Motor neuron (in vitro differentiated cells): ENCODE measurements at regions not wholly inside any gene's neighbourhood (a gene's known extent, or its start where the extent isn't known, plus 50 kb on each side); places are given as distances from the start of the nearest gene placed in this dataset.
"Not testable (repeated sequence)": the region's sequence is repeated elsewhere in the genome, so short reads cannot be mapped to it uniquely, and the experiment has no call there.

Source experiments
- ATAC-seq, 8 experiments: fragments of 200-7000 bp; cut with Tn5 transposase; replicated peaks in 6 of 8; 2 replicates each; pipeline ENCODE4 v1.8.0; 2021; ENCODE audit warnings: mild to moderate bottlenecking in 8 of 8, moderate library complexity in 8 of 8
- H3K27ac ChIP-seq, 2 donors: fragments of 250-450 bp; sonication (Bioruptor Pico); 2 replicates each; pipeline ENCODE4 v1.9.0; 2021; ENCODE audit warnings: antibody characterized with exemption in 2 of 2, mild to moderate bottlenecking in 2 of 2, moderate library complexity in 1 of 2
- H3K4me1 ChIP-seq, 2 donors: fragments of 250-450 bp; sonication (Bioruptor Pico); replicated peaks in 1 of 2; 2 replicates each; pipeline ENCODE4 v1.6.1; 2021; ENCODE audit warnings: antibody characterized with exemption in 2 of 2, mild to moderate bottlenecking in 2 of 2, moderate library complexity in 1 of 2
- H3K4me3 ChIP-seq, 5 donors: fragments of 250-450 bp; sonication (Bioruptor Pico); 2 replicates each; pipeline ENCODE4 v1.9.0; 2021; ENCODE audit warnings: antibody characterized with exemption in 5 of 5, mild to moderate bottlenecking in 5 of 5, moderate library complexity in 4 of 5
- WGBS, 10 experiments: fragments of 450-650 bp; shearing (Covaris generic); methylation state at CpG; one replicate each; pipeline ENCODE4 v1.0.0; 2022; 5-methylcytosine and 5-hydroxymethylcytosine counted together
- in situ Hi-C, 9 experiments: fragments of 400-800 bp; cut with MboI; loops; one replicate each; pipeline ENCODE4 v1.15.0; 2021; ENCODE audit warnings: low sequenced_read_pairs in 9 of 9, low pct_unique_long_range_greater_than_20kb in 2 of 9; ENCODE audit not compliant: unreplicated experiment in 9 of 9

GRCh38 chr13:50644081-50644871 is 199.2 kb downstream of the DLEU7 start:
- no peak overlapping the region for H3K27ac ChIP-seq
- H3K4me1 ChIP-seq, result no peaks in the 10 kb centered on the region
- 83 to 100% (median 100%) methylated on average over 1 to 4 of the region's 5 CpGs; no CpG with 5 or more reads in 2 of the 10 experiments for WGBS, 10 experiments
- in situ Hi-C loops, result no loop called here
- ATAC-seq, result no peak
- H3K4me3 ChIP-seq, result no peak overlapping the region

- WGBS, 10 experiments, result 13 to 100% (median 75%) methylated on average over 1 to 4 of the region's 4 CpGs
- no peak for ATAC-seq
- in situ Hi-C loops, result no loop called here
- Histone ChIP-seq H3K4me3 (no peak overlapping the region), H3K27ac (no peak overlapping the region), H3K4me1 (no peaks in the 10 kb centered on the region)
These were observed 198.4 kb downstream of the DLEU7 start for GRCh38 chr13:50645092-50645491.

GRCh38 chr13:50646070-50646469 is 197.4 kb downstream of the DLEU7 start:
- in situ Hi-C loops, result no loop called here
- WGBS, 10 experiments, result 65 to 100% (median 90%) methylated on average over 1 to 3 of the region's 3 CpGs; no CpG with 5 or more reads in 4 of the 10 experiments
- ATAC-seq, result no peak
- Histone ChIP-seq H3K4me1 (peaks cover under 1 to 2% of the 10 kb centered on the region in 2 donors), H3K27ac (no peak overlapping the region), H3K4me3 (no peak overlapping the region)

GRCh38 chr13:50649211-50649610 is 194.3 kb downstream of the DLEU7 start:
- ATAC-seq, result no peak
- Histone ChIP-seq H3K4me1 (peaks cover 3 to 8% of the 10 kb centered on the region in 2 donors), H3K27ac (no peak overlapping the region), H3K4me3 (no peak overlapping the region)
- 48 to 89% (median 72%) methylated on average over 1 to 5 of the region's 5 CpGs for WGBS, 10 experiments
- in situ Hi-C loops, result no loop called here

GRCh38 chr13:50650592-50651504 is 192.6 kb downstream of the DLEU7 start:
- Histone ChIP-seq H3K4me1 (peaks cover 3 to 8% of the 10 kb centered on the region in 2 donors), H3K4me3 (no peak overlapping the region), H3K27ac (no peak overlapping the region)
- 36 to 74% (median 47%) methylated on average over 2 to 11 of the region's 11 CpGs for WGBS, 10 experiments
- in situ Hi-C loops, result no loop called here
- ATAC-seq, result peak in 1 of 8 experiments; percentile 62

- in situ Hi-C loops, result no loop called here
- ATAC-seq, result no peak
- Histone ChIP-seq H3K4me3 (no peak overlapping the region), H3K27ac (no peak overlapping the region), H3K4me1 (peaks cover 3 to 8% of the 10 kb centered on the region in 2 donors)
- 0 to 75% (median 55%) methylated on average over 1 to 3 of the region's 3 CpGs; no CpG with 5 or more reads in 2 of the 10 experiments for WGBS, 10 experiments
These were observed 191.6 kb downstream of the DLEU7 start for GRCh38 chr13:50651922-50652321.

GRCh38 chr13:50654331-50654730 is 189.2 kb downstream of the DLEU7 start:
- no peak overlapping the region for H3K27ac ChIP-seq
- no peak for ATAC-seq
- H3K4me1 ChIP-seq, result peaks cover 3 to 8% of the 10 kb centered on the region in 2 donors
- H3K4me3 ChIP-seq, result no peak overlapping the region
- 71 to 100% (median 92%) methylated on average over 1 to 4 of the region's 4 CpGs; no CpG with 5 or more reads in 1 of the 10 experiments for WGBS, 10 experiments
- in situ Hi-C loops, result no loop called here

- H3K4me1 ChIP-seq, in situ Hi-C loops, H3K27ac ChIP-seq, ATAC-seq, H3K4me3 ChIP-seq: not testable (repeated sequence)
- WGBS, 10 experiments, result 79 to 100% (median 96%) methylated on average over 1 to 5 of the region's 5 CpGs; no CpG with 5 or more reads in 1 of the 10 experiments
These were observed 181.6 kb downstream of the DLEU7 start for GRCh38 chr13:50661881-50662280.

- Histone ChIP-seq H3K4me3 (no peak overlapping the region), H3K27ac (no peak overlapping the region), H3K4me1 (no peaks in the 10 kb centered on the region)
- in situ Hi-C loops, result no loop called here
- no peak for ATAC-seq
- 40 to 100% (median 93%) methylated on average over 1 to 2 of the region's 2 CpGs; no CpG with 5 or more reads in 7 of the 10 experiments for WGBS, 10 experiments
These were observed 178.5 kb downstream of the DLEU7 start for GRCh38 chr13:50664951-50665350.

GRCh38 chr13:50668049-50668448 is 175.4 kb downstream of the DLEU7 start:
- H3K4me3 ChIP-seq, result no peak overlapping the region
- no peak overlapping the region for H3K27ac ChIP-seq
- ATAC-seq, result no peak
- WGBS, 10 experiments, result 22 to 98% (median 80%) methylated on average over 1 to 6 of the region's 6 CpGs; no CpG with 5 or more reads in 1 of the 10 experiments
- no peaks in the 10 kb centered on the region for H3K4me1 ChIP-seq
- in situ Hi-C loops, result no loop called here

GRCh38 chr13:50668691-50669271 is 174.7 kb downstream of the DLEU7 start:
- in situ Hi-C loops, result no loop called here
- 0 to 100% (median 88%) methylated on average over 1 to 3 of the region's 3 CpGs; no CpG with 5 or more reads in 2 of the 10 experiments for WGBS, 10 experiments
- ATAC-seq, result no peak
- Histone ChIP-seq H3K4me1 (no peaks in the 10 kb centered on the region), H3K4me3 (no peak overlapping the region), H3K27ac (no peak overlapping the region)

- no peak overlapping the region for H3K4me3 ChIP-seq
- no peaks in the 10 kb centered on the region for H3K4me1 ChIP-seq
- 86 to 100% (median 94%) methylated on average over 1 to 8 of the region's 8 CpGs; no CpG with 5 or more reads in 2 of the 10 experiments for WGBS, 10 experiments
- in situ Hi-C loops, result no loop called here
- no peak overlapping the region for H3K27ac ChIP-seq
- ATAC-seq, result no peak
These were observed 173.2 kb downstream of the DLEU7 start for GRCh38 chr13:50670272-50670671.
